HG03159 (cell line): ENCODE measurements at regions not wholly inside any gene's neighbourhood (a gene's known extent, or its start where the extent isn't known, plus 50 kb on each side); places are given as distances from the start of the nearest gene placed in this dataset.
"Not testable (repeated sequence)": the region's sequence is repeated elsewhere in the genome, so short reads cannot be mapped to it uniquely, and the experiment has no call there.

ENCODE experiments used
- ATAC-seq: cut with Tn5 transposase; IDR thresholded peaks from one replicate; pipeline ENCODE4 v1.9.1; 2021; ENCODE audit warnings: mild to moderate bottlenecking, moderate library complexity; ENCODE audit not compliant: unreplicated experiment

DNA sequence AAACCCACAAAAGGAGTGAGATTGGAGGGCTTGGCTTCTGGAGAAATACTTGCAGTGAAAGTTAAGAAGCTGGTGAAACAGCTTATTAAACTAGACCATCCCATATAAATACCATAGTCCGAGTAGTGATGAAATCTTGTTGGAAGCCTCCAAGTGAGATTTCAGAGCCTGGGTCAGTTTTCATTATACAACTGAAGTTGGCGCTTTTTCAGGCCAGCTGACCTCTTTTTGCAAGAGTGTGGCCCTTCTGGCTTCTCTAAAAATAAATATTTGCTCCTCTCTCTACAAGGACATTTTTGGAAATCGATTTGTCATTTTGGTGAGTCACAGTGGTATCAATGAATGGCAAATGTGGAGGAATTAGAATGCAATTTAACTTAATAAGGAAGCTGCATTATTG is 51.2 kb upstream of the THRB start:
- ATAC-seq = no peak

DNA sequence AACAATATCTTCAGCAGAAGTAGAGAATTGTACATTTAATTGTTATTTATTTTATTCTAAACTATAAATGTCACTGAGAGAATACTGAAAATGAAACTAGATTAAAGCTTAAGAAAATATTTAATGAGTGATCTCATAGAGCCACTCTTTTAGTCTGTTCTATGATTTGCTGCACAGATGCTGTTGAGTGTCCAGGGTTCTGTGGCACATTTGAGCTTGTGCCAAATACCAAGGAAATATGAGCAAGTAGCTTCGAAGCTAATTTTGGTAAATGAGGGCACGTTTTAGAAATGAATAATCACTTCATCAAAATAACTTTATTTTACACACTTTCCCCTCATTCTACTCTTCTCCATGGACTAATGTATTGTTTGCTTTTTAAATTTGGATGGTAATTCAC is 53.6 kb upstream of the THRB start:
- ATAC-seq = no peak

DNA sequence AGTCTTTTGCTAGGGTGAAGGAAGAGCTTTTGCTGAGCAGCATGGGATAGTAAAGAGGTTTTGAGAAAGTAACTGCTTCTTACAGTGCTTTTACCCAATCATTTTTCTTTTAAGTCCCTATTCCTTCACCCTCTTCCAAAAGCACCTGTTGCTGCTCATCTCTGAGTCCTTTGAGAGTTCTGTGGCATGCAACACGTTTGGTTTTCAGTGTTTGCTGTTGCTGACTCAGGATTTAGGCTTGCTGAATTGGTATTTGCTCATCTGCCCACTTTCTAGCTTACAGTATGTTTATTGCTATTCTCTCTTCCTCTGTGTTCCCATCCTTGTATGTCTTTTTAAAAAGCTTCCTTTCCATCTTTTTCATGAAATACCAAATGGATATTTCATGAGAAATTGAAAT is 55.9 kb upstream of the THRB start:
- no peak for ATAC-seq

DNA sequence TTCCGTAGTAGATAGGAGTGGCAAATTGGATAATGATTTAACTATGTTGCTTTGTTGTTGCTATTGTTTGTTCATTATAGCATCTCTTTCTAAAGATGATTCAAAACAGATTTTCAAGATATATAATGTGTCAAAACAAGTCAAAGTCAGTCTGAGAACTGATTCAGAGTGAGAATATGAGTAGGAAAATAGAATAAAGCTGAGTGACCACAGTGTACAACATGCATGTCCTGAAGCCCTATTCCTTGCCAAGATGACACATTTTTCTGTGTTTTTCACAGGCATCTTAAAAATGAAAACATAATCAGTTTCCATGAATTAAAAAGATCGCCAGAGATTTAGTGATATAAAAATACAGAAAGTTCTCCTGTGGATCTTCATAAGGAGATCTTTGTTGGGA is 57.0 kb upstream of the THRB start:
- no peak for ATAC-seq

DNA sequence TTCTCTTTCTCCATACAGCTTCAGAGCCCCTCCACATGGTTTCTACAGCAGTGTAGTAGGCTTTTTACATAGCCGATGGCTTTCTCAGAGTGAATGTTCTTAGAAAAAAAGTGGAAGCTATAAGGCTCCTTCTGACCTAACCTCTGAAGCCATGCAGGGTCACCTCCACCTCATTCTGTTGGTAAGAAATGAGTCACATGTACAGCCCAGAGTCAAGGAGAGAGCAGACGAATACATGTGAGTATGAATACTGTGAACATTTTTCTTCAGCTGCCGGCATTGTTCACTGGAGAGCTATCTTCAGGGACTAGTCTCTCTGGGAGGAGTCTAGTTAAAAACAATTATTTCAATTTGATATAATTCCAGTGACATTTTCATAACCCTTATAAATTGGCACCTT is 68.2 kb upstream of the THRB start:
- no peak for ATAC-seq

DNA sequence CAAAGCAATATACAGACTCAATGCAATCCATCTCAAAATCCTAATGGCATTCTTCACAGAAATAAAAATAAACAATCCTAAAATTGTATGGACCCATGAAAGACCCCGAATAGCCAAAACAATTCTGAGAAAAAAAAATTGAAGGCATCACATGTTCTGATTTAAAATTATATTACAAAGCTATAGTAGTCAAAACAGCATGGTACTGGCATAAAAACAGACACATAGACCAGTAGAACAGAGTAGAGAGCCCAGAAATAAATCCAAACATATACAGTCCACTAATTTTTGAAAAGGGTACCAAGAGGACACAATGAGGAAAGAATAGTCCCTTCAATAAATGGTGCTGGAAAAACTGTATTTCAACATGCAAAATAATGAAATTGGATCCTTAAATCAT is 70.4 kb upstream of the THRB start:
- no peak for ATAC-seq

DNA sequence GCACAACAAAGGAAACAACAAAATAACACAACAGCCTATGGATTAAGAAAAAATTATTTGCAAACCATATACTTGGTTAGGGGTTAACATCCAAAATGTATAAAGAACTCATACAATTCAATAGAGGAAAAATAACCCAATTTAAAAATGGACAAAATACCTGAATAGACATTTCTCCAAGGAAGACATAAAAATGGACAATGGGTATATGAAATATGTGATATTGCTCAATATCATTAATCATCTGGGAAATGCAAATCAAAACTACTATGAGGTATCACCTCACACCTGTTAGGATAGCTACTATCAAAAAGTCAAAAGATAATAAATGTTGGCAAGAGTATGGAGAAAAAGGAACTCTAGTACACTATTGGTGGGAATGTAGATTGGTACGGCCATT is 71.0 kb upstream of the THRB start:
- ATAC-seq = no peak

DNA sequence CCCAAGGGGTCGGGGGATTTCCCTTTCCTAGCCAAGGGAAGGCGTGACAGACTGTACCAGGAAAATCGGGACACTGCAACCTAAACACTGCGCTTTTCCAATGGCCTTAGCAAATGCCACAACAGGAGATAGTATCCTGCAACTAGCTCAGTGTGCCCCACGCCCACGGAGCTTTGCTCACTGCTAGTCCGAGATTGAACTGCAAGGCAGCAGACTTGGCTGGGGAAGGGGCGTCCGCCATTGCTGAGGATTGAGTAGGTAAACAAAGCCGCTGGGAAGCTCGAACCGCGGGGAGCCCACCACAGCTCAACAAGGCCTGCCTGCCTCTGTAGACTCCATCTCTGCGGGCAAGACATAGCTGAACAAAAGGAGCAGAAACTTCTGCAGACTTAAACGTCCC is 72.3 kb upstream of the THRB start:
- no peak for ATAC-seq

DNA sequence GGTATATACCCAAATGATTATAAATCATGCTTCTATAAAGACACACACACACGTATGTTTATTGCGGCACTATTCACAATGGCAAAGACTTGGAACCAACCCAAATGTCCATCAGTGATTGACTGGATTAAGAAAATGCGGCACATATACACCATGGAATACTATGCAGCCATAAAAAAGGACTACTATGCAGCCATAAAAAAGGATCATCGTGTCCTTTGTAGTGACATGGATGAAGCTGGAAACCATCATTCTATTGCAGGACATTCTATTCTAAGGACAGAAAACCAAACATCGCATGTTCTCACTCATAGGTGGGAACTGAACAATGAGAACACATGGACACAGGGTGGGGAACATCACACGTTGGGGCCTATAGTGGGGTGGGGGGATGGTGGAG is 77.8 kb upstream of the THRB start:
- ATAC-seq = not testable (repeated sequence)

DNA sequence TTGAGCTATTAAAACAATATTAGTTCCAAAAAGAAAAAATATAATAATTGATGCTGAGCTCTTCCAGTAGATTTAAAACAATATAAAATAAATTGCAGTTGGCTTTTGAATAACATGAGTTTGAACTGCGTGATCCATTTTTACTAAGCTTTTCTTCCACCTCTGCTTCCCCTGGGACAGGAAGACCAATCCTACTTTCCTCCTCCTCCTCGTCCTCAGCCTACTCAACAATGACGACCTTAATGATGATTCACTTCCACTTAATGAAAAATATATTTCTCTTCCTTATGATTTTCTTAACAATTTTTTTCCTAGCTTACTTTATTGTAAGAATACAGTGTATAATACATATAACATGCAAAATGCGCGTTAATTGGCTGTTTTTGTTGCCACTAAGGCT is 78.9 kb upstream of the THRB start:
- no peak for ATAC-seq

DNA sequence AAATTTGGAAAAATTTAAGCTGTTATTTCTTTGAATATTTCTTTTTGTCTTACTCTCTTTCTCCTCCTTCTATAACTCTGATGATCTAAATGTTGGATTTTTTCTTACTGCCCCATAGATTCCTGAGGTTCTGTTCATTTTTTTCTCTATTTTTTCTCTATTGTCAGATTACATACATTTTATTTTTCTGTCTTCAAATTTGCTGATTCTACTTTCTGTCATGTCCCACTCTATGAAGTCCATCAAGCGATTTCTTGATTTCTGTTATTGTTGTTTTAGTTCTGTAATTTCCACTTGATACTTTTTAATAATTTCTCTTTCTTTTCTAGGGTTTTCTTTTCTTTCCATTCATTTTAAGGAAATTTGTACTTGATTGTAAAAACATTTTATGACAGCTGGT is 83.7 kb upstream of the THRB start:
- ATAC-seq = no peak

DNA sequence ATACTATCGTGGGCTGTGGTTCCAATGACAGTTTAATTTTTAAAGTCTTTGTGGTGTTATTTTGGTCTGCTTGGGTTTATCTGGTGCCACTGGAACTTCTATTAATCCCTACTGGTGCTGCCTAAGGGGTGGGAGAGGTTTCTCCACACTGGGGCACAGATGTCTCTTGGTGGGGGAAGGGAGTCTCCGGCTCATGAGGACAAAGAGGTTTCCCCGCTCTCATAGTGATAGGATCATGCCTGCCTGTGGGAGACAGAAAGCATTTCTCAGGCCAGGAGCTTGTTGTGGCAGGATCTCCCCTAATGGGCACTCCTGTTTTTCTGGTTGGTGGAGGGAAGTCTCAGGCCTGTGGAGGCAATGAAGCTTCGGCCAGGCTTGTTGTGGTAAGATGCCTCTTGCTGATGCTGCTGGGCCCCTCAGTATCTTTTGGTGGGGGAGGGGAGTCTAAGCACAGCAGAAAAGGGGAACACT is 84.3 kb upstream of the THRB start:
- ATAC-seq = no peak

DNA sequence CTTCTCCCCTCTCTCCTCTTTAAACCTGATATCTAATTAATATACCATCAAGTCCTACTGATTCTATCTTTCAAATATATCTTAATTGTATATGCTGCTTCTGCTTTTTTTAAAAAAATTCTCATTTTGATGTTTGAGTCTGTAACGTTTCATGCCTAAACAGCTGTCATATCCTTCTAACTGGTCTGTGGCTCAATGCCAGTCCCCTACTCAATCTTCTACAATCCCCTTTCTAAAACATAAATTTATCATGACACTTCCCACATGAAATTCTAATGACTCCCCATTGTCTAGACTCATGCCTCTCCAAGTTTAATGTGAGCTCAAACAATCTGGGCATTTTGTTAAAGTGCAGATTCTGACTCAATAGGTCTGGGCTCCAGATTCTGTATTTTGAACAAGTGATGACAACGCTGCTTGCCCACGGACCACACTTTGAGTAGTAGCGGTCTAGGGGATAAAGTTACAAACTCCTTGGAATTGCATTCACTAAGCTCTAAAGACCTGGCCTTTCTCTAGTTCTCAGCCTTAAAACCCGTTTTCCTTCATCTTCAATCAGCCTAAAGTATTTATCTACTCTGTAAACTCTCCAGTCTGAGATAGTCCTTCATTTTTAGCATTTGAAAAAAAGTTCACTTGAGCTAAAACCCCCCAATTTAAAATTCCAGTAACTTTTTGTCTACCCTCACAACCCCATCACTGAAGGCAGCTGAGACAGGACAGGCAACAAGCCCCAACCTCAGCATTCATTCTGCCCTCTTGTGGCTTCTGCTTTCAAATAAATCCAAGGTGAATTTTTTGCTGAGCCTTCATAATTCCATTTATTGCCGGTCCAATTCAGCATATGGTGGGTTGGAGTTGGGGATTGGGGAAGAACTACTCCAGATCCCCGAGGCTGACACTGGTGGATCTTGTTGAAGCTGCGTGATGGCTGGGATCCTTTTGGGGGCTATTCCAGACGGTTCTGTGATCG is 88.1 kb upstream of the THRB start:
- no peak for ATAC-seq

DNA sequence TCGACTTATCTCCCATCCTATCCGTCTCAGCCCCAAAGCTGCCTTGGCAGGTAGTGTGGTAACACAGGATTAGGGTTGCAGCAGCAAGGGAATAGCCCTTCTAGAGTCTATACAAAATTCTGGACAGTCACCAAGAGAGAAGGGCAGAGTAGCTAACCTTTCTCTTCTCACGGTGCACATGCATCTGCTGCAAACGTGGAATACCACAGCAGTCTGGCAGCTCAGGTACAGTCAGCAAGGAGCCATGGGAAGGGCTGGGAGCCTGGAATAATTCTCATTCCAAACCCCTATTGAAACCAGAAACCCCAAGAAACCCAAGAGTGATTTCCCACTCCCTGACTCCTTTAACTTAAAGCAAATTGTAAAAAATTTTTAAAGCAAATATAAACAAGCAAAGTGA is 92.3 kb upstream of the THRB start:
- no peak for ATAC-seq

DNA sequence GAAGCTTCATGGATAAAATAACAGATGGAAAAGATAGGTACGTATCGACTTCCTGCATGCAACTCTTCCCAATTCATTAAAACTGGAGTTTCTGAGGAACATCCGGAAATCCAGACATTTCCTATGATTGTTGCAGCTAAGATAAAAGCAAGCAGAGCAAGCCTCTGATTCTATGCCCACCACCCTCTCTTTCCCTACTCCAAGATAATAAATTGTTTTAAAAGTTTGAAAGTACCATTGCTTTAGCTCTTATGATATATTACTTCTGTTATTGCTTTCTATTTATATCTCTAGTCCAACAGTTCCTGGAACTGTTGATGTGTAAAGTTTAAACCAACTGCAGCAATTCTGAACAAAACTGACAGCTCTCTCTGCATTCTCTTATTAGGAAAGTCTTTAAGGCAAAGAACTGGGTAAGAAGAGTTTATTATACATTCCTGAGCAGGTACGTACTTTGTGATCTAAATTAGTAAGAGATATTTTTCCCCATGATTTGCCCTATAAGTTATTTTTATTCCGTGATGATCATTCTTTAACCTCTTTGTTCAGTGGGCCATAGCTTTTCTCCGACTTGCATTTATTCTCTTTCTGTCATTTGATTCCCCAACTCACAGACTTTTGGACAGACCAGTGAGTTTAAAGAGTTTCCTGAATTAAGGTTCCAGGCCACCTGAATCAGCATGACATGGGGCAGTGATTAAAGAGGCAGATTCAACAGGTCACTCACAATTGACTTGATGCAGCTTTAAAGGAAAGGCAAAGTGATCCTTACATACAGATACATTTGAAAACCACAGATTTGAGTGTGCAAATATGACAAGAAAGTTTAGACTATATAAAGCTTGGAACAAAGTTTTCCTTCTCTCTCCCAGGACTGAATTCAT is 94.2 kb upstream of the THRB start:
- no peak for ATAC-seq

DNA sequence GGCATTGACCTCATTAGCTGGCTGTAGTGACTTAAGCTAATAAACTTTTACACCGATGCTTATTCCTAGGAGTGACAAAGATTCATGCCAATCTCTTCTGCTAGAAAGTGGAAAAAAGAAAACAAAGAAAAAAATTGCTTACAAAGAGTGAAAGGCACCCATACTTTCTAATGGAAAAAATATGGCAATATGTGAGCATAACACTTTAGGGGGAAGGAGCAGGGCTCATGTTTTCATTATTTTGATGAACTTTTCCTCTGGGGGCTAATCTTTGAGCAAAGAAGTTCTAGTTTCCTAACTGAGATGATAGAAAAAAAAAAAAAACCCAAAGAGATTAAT is 94.8 kb upstream of the THRB start:
- no peak for ATAC-seq

DNA sequence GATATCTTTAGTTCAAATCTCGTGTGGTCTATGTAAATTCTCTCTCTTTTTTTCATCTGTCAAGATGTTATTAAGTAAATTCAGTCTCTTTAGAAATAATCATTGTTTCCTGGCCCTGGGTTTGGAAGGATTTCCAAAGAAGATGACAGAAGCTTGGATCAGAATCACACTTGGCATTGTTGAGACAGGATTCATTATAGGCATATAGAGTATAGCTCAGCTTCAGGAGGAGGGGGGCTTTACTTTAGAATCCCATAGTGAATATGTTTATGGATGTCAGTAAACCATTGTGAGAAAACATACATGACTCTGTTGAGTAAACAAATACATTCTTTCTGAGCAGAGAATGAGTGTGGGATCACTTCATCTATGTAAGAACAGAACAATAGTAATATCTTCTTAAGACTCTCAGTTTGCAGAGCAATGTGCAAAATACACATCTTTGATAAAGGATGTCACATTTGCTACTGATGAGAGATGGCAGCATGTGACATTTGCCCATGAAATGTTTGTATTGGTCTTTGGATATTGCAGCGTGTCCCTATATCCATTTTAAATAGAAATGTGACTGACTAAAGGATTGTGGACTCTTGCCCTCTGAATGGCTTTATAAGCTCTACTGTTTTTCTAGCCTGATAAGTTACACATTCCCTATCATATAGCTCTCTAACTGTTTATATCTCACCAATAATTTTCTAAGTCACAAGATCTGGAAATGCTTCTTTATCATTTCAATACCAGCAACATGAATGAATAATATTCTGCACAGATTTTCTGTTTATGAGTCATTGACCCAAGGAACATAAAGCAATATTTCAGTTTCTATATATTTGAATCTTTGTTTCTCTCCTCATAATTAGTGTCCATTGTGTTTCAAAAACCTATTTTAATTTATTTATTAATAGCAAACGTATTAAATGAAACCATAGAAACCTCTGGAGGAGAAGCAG is 95.6 kb upstream of the THRB start:
- no peak for ATAC-seq

DNA sequence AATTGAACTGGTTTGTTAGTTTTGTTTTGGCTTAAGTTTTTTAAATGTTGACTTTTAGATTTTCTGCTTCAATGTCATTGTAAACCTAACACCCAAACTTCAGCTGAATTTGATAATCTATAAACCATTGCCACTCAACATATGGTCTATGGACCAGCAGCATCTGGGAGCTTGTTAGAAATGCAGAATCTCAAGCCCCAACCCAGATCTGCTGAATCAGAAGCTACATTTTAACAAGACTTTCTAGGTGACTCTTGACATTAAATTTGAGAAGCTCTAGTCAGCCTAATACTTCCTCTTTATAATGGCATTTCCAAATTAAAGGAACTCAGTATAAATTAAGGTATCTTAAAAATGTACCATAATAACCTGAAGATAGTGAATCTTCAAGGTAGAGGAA is 96.5 kb upstream of the THRB start:
- no peak for ATAC-seq

DNA sequence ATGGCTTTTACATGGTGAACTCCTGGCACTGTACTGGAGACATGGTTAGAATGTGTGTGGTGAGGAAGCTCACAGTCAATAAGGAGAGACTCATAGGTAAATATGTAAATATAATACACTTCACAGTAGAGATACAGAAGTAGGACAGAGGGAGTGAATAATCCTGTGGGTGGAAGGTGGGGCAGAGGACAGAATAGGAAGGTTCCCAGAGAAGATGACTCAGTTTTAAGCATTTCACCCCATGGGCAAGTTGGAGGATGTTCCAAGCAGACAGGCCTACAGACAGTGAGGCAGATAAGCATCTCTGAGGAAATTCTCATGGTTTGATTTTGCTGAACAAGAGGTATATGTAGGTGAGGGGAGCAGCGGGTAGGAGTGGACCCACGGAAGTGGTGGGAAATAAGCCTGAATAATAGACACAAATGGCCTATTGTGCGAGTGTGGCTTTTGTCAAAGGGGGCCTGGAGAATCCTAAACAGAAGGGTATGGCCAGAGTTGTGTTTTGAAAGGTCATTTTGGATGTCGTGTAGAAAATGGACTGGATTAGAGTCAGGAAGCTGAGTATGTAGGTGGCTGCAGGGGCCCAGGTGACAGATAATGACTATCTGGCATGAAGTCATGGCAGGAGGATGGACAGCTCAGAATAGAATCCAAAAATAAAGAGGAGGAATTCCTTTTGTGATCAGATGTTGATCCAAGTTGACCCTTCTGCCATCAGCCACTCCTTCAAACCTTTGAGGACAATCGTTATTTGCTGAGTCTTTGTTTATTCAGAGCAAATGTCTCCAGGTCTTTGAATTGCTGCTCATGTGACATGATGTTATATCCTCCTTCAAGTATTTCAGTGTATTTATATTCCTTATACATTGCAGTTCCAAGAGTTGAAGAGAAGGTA is 97.3 kb upstream of the THRB start:
- no peak for ATAC-seq

DNA sequence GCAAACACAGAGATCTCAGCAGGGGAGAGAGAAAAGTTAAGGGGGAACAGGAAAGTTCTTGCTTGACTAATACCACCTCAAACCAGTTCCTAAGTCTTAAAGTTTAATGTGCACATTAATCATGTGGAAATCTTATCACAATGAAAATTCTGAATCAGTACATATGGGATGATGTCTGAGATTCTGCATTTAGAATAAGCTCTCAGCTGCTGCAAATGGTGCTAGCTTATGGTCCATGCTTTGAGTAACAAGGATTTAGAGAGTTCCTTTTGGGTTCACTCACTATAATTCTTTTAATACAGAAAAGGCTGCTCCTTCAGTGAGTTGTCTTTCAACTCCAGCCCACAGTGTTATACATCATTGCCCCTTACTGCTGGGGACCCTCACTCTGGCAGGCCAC is 99.5 kb upstream of the THRB start:
- no peak for ATAC-seq
